GM18868 (cell line): ENCODE measurements at regions not wholly inside any gene's neighbourhood (a gene's known extent, or its start where the extent isn't known, plus 50 kb on each side); places are given as distances from the start of the nearest gene placed in this dataset.

Experiments
- ATAC-seq: cut with Tn5 transposase; IDR thresholded peaks from one replicate; pipeline ENCODE4 v1.9.1; 2021; ENCODE audit warnings: mild to moderate bottlenecking, moderate library complexity; ENCODE audit not compliant: unreplicated experiment

- peak; percentile 78 for ATAC-seq
Measured at GRCh38 chr3:110767838-110768237, 303.8 kb upstream of the NECTIN3 start.

GRCh38 chr3:110773413-110773954 is 298.1 kb upstream of the NECTIN3 start:
- ATAC-seq: no peak

- ATAC-seq: no peak
Measured at GRCh38 chr3:110774496-110775265, 296.9 kb upstream of the NECTIN3 start.

- ATAC-seq: no peak
Measured at GRCh38 chr3:110779581-110779980, 292.0 kb upstream of the NECTIN3 start.

- ATAC-seq: no peak
Measured at GRCh38 chr3:110783541-110783940, 288.1 kb upstream of the NECTIN3 start.

- ATAC-seq: no peak
Measured at GRCh38 chr3:110788794-110789193, 282.8 kb upstream of the NECTIN3 start.

GRCh38 chr3:110789315-110789714 is 282.3 kb upstream of the NECTIN3 start:
- no peak for ATAC-seq

- no peak for ATAC-seq
Measured at GRCh38 chr3:110790631-110791030, 281.0 kb upstream of the NECTIN3 start.

GRCh38 chr3:110791995-110792686 is 279.5 kb upstream of the NECTIN3 start:
- ATAC-seq: no peak

GRCh38 chr3:110793611-110794010 is 278.0 kb upstream of the NECTIN3 start:
- no peak for ATAC-seq

- no peak for ATAC-seq
Measured at GRCh38 chr3:110795163-110795562, 276.5 kb upstream of the NECTIN3 start.

- ATAC-seq: no peak
Measured at GRCh38 chr3:110799271-110799670, 272.3 kb upstream of the NECTIN3 start.

GRCh38 chr3:110804856-110805255 is 266.8 kb upstream of the NECTIN3 start:
- ATAC-seq: no peak

- no peak for ATAC-seq
Measured at GRCh38 chr3:110806924-110807323, 264.7 kb upstream of the NECTIN3 start.

GRCh38 chr3:110808630-110809029 is 263.0 kb upstream of the NECTIN3 start:
- ATAC-seq: no peak

GRCh38 chr3:110810356-110810755 is 261.3 kb upstream of the NECTIN3 start:
- ATAC-seq: no peak

GRCh38 chr3:110811050-110811449 is 260.6 kb upstream of the NECTIN3 start:
- ATAC-seq: no peak

GRCh38 chr3:110813541-110813940 is 258.1 kb upstream of the NECTIN3 start:
- ATAC-seq: no peak

- ATAC-seq: peak; percentile 88
Measured at GRCh38 chr3:110814170-110815007, 257.2 kb upstream of the NECTIN3 start.

GRCh38 chr3:110815008-110815583 is 256.5 kb upstream of the NECTIN3 start:
- ATAC-seq: no peak

- ATAC-seq: no peak
Measured at GRCh38 chr3:110816008-110816407, 255.6 kb upstream of the NECTIN3 start.
